GM08714 (cell line): ENCODE measurements at regions not wholly inside any gene's neighbourhood (a gene's known extent, or its start where the extent isn't known, plus 50 kb on each side); places are given as distances from the start of the nearest gene placed in this dataset.

Experiments
- H3K4me3 ChIP-seq: fragments of 200-500 bp; sonication (Bioruptor generic); 2 replicates; pipeline ENCODE4 v1.5.1; 2014; ENCODE audit warnings: mild to moderate bottlenecking, low read length, inconsistent platforms
- ZNF274 ChIP-seq: IDR thresholded peaks from 2 replicates; pipeline ENCODE4 v1.6.1; 2012; ENCODE audit warnings: mild to moderate bottlenecking, low read depth, low read length

- no peak overlapping the region for H3K4me3 ChIP-seq
- no peak for TF ChIP-seq ZNF274
Observed at GRCh38 chr9:87275047-87275725, 222.5 kb upstream of the DAPK1 start.

GRCh38 chr9:87276327-87276841, 221.3 kb upstream of the DAPK1 start:
- no peak overlapping the region for H3K4me3 ChIP-seq
- TF ChIP-seq ZNF274, result no peak

DNA sequence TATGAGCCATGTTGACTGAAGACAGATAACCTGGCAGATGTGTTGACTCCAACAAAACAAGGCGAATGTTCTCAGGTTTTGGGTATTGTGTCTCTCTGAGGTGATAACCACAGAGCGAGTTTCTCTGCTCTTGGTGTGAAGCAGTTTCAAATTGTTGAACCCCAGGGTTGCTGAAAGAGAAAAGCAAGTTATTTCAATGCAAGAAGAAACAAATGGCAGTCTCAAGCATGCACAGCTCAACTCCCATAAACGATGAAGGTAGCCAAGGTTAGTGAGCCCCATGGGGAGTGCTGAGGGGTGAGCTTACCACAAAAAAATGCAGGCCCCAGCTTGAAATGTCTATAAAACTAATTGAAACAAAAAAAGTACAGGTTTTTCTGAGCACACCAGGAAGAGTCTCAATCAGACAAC, 220.8 kb upstream of the DAPK1 start:
- TF ChIP-seq ZNF274, result no peak
- no peak overlapping the region for H3K4me3 ChIP-seq

- TF ChIP-seq ZNF274, result no peak
- H3K4me3 ChIP-seq, result no peak overlapping the region
Observed at GRCh38 chr9:87277346-87277745, 220.3 kb upstream of the DAPK1 start.

DNA sequence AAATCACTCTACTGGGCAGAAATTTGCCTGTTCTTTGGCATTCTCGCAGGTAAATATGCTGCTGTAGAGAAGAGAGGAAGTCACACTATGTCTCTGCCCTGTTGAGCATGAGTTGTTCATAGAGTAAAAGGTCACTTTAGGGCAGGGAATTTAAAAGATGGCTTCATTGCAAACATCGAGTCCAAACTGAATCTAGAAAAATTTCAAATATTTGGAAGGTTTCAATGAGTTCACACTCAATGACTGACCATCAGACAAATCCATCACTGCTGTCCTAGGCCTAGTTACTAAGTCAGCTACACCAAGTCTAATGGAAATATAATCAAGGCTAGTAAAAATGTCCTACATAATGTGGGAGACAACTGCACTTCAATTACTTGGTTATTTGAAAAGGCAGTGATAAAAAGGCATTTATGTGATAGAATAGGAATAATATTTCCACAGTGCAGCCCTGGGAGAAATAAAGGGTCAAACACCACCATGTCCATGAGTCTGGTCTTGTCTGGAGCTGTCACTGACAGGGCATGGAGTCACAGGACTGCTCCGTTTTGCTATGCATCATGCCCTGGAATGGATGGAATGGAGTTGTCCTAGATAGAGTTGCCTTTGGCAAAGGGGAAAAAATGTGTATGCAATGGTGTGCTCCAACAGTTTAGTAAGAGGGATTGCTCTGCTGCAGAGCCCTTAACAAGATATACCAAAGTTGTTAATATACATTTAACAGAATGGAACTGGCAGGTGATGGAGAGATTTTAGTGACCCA, 218.5 kb upstream of the DAPK1 start:
- H3K4me3 ChIP-seq, result no peak overlapping the region
- TF ChIP-seq ZNF274, result no peak

DNA sequence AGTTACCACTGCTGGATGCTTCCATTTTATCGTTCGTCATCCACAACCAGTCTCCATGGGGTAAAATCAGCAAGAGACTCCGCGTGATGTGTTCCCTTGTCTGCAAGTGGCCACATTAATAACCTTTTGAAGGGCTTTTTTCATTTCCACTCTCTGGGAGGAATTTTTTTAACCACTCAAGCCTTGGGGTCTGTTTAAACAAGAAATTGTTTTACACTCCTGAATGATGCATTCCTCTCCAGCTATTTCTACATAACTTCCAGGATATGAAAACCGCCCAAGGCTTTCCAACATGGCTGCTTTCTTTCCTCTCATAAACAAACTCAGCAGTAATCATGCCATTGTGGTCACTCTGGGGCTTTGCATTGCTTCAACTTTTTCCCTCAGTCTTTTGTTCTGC, 217.2 kb upstream of the DAPK1 start:
- no peak for TF ChIP-seq ZNF274
- no peak overlapping the region for H3K4me3 ChIP-seq

DNA sequence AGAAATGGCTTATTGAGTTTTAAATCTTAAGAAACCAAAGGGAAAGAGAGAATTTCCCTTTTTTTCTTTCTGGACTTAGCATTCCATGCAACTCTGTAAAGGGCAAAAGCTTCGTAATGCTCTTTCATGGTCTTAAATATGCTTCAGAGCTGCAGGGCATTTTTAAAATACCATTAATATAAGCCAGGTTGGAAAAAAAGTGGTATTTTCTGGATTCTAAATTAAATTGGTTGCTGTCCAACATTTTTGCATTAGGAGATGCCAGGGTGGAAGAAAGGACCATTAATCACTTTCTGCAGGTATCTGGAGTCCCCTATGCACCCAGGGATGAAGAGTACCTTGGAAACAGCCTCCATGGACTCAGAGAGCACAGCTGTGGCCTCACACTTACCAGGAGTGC, 215.1 kb upstream of the DAPK1 start:
- TF ChIP-seq ZNF274, result no peak
- no peak overlapping the region for H3K4me3 ChIP-seq

DNA sequence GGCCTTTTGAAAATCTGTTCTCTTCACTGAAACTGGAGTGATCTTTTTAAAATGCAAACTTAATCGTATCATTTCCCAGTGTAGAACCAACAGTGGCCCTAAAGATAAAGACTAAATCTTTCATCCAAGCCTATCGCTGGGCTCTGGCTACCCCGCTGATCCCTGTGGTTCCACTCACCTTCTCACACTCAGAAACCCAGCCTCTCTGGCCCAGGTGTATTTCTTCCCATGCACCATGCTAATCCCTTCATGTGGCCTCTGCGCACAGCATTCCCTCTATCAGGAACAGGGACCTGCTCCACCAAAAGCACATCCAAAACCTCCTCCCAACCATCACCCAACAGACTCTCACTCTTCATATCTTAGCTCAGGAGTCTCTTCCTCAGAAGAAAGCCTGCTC, 214.1 kb upstream of the DAPK1 start:
- no peak for TF ChIP-seq ZNF274
- H3K4me3 ChIP-seq, result no peak overlapping the region

GRCh38 chr9:87285183-87285850, 212.3 kb upstream of the DAPK1 start:
- TF ChIP-seq ZNF274, result no peak
- no peak overlapping the region for H3K4me3 ChIP-seq

DNA sequence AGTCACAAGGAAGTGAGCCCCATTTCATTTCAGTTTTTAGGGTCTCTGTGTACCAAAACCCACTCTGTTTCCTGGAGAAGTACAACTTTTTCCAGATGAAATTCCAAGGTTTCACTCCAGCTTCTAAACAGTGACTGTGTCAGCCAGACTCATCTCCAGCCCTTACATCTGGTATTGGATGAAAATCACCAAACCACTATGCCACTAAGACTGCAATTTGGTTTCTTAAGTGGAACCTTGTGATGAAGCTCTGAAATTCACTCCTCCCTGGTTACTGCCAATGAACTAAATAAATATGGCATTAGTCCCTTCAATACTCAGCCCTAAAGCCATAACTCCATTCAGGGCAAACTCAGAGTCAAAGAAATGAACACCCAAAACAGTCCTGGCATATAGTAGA, 211.2 kb upstream of the DAPK1 start:
- TF ChIP-seq ZNF274, result no peak

GRCh38 chr9:87290241-87291052, 207.2 kb upstream of the DAPK1 start:
- TF ChIP-seq ZNF274, result no peak
- H3K4me3 ChIP-seq, result no peak overlapping the region

More for the DNA sequence above, 211.2 kb upstream of the DAPK1 start:
- H3K4me3 ChIP-seq, result no peak overlapping the region

DNA sequence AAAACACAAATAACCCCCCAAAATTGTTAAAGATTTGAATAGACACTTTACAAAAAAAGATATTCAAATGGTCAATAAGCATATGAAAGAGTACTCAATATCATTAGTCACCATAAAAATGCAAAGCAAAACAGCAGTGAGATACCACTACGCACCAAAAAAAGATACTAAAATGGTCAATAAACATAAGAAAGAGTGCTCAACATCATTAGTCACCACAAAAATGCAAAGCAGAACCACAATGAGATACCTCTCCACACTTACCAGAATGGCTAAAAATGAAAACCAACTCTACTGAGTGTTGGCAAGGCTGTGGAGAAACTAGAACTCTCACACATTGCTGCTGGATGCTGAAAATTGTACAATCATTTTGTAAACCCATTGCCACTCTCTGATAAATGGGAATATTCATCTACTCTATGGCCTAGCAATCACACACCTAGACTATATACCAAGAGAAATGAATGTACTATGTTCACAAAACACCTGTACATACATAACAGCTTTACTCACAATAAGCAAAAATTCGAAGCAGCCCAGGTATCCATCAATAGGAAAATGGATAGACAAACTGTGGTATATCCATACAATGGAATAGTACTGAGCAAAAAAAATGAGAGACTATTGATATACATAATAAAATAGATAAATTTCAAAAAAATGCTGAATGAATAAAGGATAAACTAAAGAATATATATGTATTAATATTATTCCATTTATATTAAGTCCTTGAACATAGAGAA, 205.0 kb upstream of the DAPK1 start:
- no peak overlapping the region for H3K4me3 ChIP-seq
- no peak for TF ChIP-seq ZNF274

GRCh38 chr9:87294126-87294525, 203.5 kb upstream of the DAPK1 start:
- no peak for TF ChIP-seq ZNF274
- no peak overlapping the region for H3K4me3 ChIP-seq
